Activated CD4-positive, alpha-beta T cell treated with anti-CD3 and anti-CD28 coated beads for 1 hour (primary cell): ENCODE measurements at regions not wholly inside any gene's neighbourhood (a gene's known extent, or its start where the extent isn't known, plus 50 kb on each side); places are given as distances from the start of the nearest gene placed in this dataset.

ENCODE experiments used
- DNase-seq: peaks from one replicate; pipeline ENCODE4 v3.0.0-alpha.2; 2020

GRCh38 chr10:5311617-5312016 is 53.1 kb upstream of the UCN3 start:
- DNase-seq = no peak

- no peak for DNase-seq
These were observed 49.9 kb upstream of the UCN3 start for GRCh38 chr10:5314840-5315239.
